GM21423 (cell line): ENCODE measurements at regions not wholly inside any gene's neighbourhood (a gene's known extent, or its start where the extent isn't known, plus 50 kb on each side); places are given as distances from the start of the nearest gene placed in this dataset.
"Not testable (repeated sequence)": the region's sequence is repeated elsewhere in the genome, so short reads cannot be mapped to it uniquely, and the experiment has no call there.

Experiments
- ATAC-seq: cut with Tn5 transposase; IDR thresholded peaks from one replicate; pipeline ENCODE4 v1.9.1; 2021; ENCODE audit warnings: mild to moderate bottlenecking, moderate library complexity; ENCODE audit not compliant: unreplicated experiment

GRCh38 chr3:14272959-14273560 lies 94.4 kb downstream of the LSM3 start:
- ATAC-seq = not testable (repeated sequence)

GRCh38 chr3:14273901-14274611 lies 95.4 kb downstream of the LSM3 start:
- ATAC-seq = no peak

- ATAC-seq = no peak
Observed at GRCh38 chr3:14274612-14274936, 96.0 kb downstream of the LSM3 start.

GRCh38 chr3:14274999-14275961 lies 96.7 kb downstream of the LSM3 start:
- no peak for ATAC-seq

- no peak for ATAC-seq
Observed at GRCh38 chr3:14275962-14276909, 97.6 kb downstream of the LSM3 start.

GRCh38 chr3:14277557-14277956 lies 98.9 kb downstream of the LSM3 start:
- no peak for ATAC-seq

GRCh38 chr3:14278265-14278798 lies 99.7 kb downstream of the LSM3 start:
- ATAC-seq = no peak

GRCh38 chr3:14278799-14279625 lies 100.4 kb downstream of the LSM3 start:
- no peak for ATAC-seq

GRCh38 chr3:14279626-14280061 lies 101.0 kb downstream of the LSM3 start:
- ATAC-seq = no peak

GRCh38 chr3:14280326-14280725 lies 101.7 kb downstream of the LSM3 start:
- ATAC-seq = no peak

- ATAC-seq = no peak
Observed at GRCh38 chr3:14281053-14281452, 102.4 kb downstream of the LSM3 start.

- no peak for ATAC-seq
Observed at GRCh38 chr3:14282001-14282705, 103.5 kb downstream of the LSM3 start.

GRCh38 chr3:14282706-14283075 lies 104.1 kb downstream of the LSM3 start:
- ATAC-seq = no peak

- no peak for ATAC-seq
Observed at GRCh38 chr3:14283092-14283812, 104.6 kb downstream of the LSM3 start.

GRCh38 chr3:14283813-14284438 lies 105.3 kb downstream of the LSM3 start:
- ATAC-seq = no peak

GRCh38 chr3:14284694-14285547 lies 106.3 kb downstream of the LSM3 start:
- no peak for ATAC-seq

GRCh38 chr3:14285548-14285925 lies 106.9 kb downstream of the LSM3 start:
- ATAC-seq = no peak
